Prostate gland (tissue), 2 donors: ENCODE measurements at regions not wholly inside any gene's neighbourhood (a gene's known extent, or its start where the extent isn't known, plus 50 kb on each side); places are given as distances from the start of the nearest gene placed in this dataset.

Source experiments
- DNase-seq: peaks from one replicate; pipeline ENCODE4 v3.0.0-alpha.2; 2019; ENCODE audit warnings: low spot score
- H3K27ac ChIP-seq, 2 donors: fragments of 200-600 bp; sonication (generic); 2 replicates each; pipeline ENCODE4 v1.5.1; 2017 to 2019
- H3K27me3 ChIP-seq: fragments of 200-600 bp; sonication (generic); replicated peaks from 2 replicates; pipeline ENCODE4 v1.5.1; 2019; ENCODE audit not compliant: insufficient read depth
- H3K36me3 ChIP-seq, 2 donors: fragments of 200-600 bp; sonication (generic); 1 replicate in 1 of 2; 2 replicates in 1 of 2; pipeline versions ENCODE4 v1.5.1 to v1.8.1; 2017 to 2019
- H3K4me1 ChIP-seq: fragments of 200-600 bp; sonication (generic); replicated peaks from 2 replicates; pipeline ENCODE4 v1.5.1; 2019
- H3K4me3 ChIP-seq, 2 donors: fragments of 200-600 bp; sonication (generic); 2 replicates each; pipeline ENCODE4 v1.5.1; 2017 to 2019
- H3K9me3 ChIP-seq: fragments of 200-600 bp; sonication (generic); 2 replicates; pipeline ENCODE4 v1.5.1; 2017
- CTCF ChIP-seq, 4 experiments: fragments of 200-600 bp in 2 of 4; fragments of 450-650 bp in 2 of 4; sonication (generic) in 2 of 4; IDR thresholded peaks; 1 replicate in 3 of 4; 2 replicates in 1 of 4; pipeline ENCODE4 v1.5.1; 2016 to 2019; ENCODE audit warnings: antibody characterized with exemption in 4 of 4, mild to moderate bottlenecking in 2 of 4, moderate library complexity in 2 of 4
- POLR2A ChIP-seq: fragments of 450-650 bp; IDR thresholded peaks from one replicate; pipeline ENCODE4 v1.6.1; 2016; ENCODE audit warnings: antibody characterized with exemption, mild to moderate bottlenecking
- POLR2AphosphoS5 ChIP-seq: sonication (generic); formaldehyde crosslinking; IDR thresholded peaks from one replicate; pipeline ENCODE4 v1.6.1; 2017; ENCODE audit warnings: antibody characterized with exemption
- WGBS: methylation state at CpG from one replicate; pipeline ENCODE4 v1.1.5; 2018; 5-methylcytosine and 5-hydroxymethylcytosine counted together
- intact Hi-C: fragments of 100-400 bp; cut with DNase I; formaldehyde crosslinking; loops from one replicate; pipeline ENCODE4 v1.14.2; 2022

GRCh38 chr5:125639858-125640257, 783.4 kb upstream of the GRAMD2B start:
- Histone ChIP-seq H3K27me3 (no peaks in the 10 kb centered on the region), H3K27ac (no peak overlapping the region), H3K9me3 (no peaks in the 10 kb centered on the region), H3K36me3 (no peaks in the 10 kb centered on the region), H3K4me3 (no peak overlapping the region), H3K4me1 (no peaks in the 10 kb centered on the region)
- no peak for TF ChIP-seq POLR2AphosphoS5
- TF ChIP-seq CTCF (IDR thresholded peaks at IDR 0.05): no peak
- no peak for TF ChIP-seq POLR2A
- 95% methylated on average over 2 of the region's 2 CpGs for WGBS
- no peak for DNase-seq
- intact Hi-C loops: no loop called here

GRCh38 chr5:125652761-125653160, 770.4 kb upstream of the GRAMD2B start:
- WGBS: 98% methylated on average over 2 of the region's 2 CpGs
- TF ChIP-seq POLR2A: no peak
- no peak for TF ChIP-seq CTCF (IDR thresholded peaks at IDR 0.05)
- TF ChIP-seq POLR2AphosphoS5: no peak
- no peaks in the 10 kb centered on the region for H3K36me3 ChIP-seq
- intact Hi-C loops: no loop called here
- H3K27ac ChIP-seq: no peak overlapping the region
- no peak for DNase-seq
- no peaks in the 10 kb centered on the region for H3K9me3 ChIP-seq
- H3K4me1 ChIP-seq: no peaks in the 10 kb centered on the region
- H3K4me3 ChIP-seq: no peak overlapping the region
- no peaks in the 10 kb centered on the region for H3K27me3 ChIP-seq

- intact Hi-C loops: no loop called here
- no peaks in the 10 kb centered on the region for H3K9me3 ChIP-seq
- H3K4me1 ChIP-seq: no peaks in the 10 kb centered on the region
- H3K27me3 ChIP-seq: no peaks in the 10 kb centered on the region
- DNase-seq: no peak
- H3K36me3 ChIP-seq: no peaks in the 10 kb centered on the region
- TF ChIP-seq POLR2AphosphoS5: no peak
- TF ChIP-seq POLR2A: no peak
- no peak for TF ChIP-seq CTCF (IDR thresholded peaks at IDR 0.05)
- no peak overlapping the region for H3K27ac ChIP-seq
- H3K4me3 ChIP-seq: no peak overlapping the region
Measured at GRCh38 chr5:125654392-125654791, 768.8 kb upstream of the GRAMD2B start.

GRCh38 chr5:125655156-125655555, 768.1 kb upstream of the GRAMD2B start:
- Histone ChIP-seq H3K27ac (no peak overlapping the region), H3K9me3 (no peaks in the 10 kb centered on the region), H3K27me3 (no peaks in the 10 kb centered on the region), H3K4me1 (no peaks in the 10 kb centered on the region), H3K4me3 (no peak overlapping the region), H3K36me3 (no peaks in the 10 kb centered on the region)
- no peak for DNase-seq
- intact Hi-C loops: no loop called here
- TF ChIP-seq POLR2AphosphoS5 (no peak), POLR2A (no peak), CTCF (IDR thresholded peaks at IDR 0.05) (no peak)

GRCh38 chr5:125657936-125658335, 765.3 kb upstream of the GRAMD2B start:
- H3K36me3 ChIP-seq: no peaks in the 10 kb centered on the region
- DNase-seq: no peak
- H3K4me1 ChIP-seq: no peaks in the 10 kb centered on the region
- WGBS: 87% methylated on average over 2 of the region's 2 CpGs
- no peaks in the 10 kb centered on the region for H3K27me3 ChIP-seq
- TF ChIP-seq POLR2A: no peak
- no peak for TF ChIP-seq CTCF (IDR thresholded peaks at IDR 0.05)
- TF ChIP-seq POLR2AphosphoS5: no peak
- H3K4me3 ChIP-seq: no peak overlapping the region
- no peaks in the 10 kb centered on the region for H3K9me3 ChIP-seq
- no peak overlapping the region for H3K27ac ChIP-seq
- intact Hi-C loops: no loop called here
